H1 (cell line): ENCODE measurements at regions not wholly inside any gene's neighbourhood (a gene's known extent, or its start where the extent isn't known, plus 50 kb on each side); places are given as distances from the start of the nearest gene placed in this dataset.

Experiments used
- CTCF ChIA-PET: fragments of 300-600 bp; sonication (Branson Sonifier 250); formaldehyde crosslinking; loops from one replicate; lab custom pipeline; 2021; ENCODE audit not compliant: partially characterized antibody; lab: Charles Lee
- POLR2A ChIA-PET: fragments of 300-600 bp; sonication (Branson Sonifier 250); formaldehyde crosslinking; loops from one replicate; lab custom pipeline; 2021; ENCODE audit warnings: inconsistent platforms; ENCODE audit not compliant: partially characterized antibody; lab: Charles Lee
- DNase-seq, 2 experiments: peaks; one replicate each; pipeline versions ENCODE4 v3.0.0 to v3.0.0-alpha.2; 2010 to 2022; ENCODE audit warnings: low spot score in 2 of 2, low read depth in 1 of 2, mixed read lengths in 1 of 2
- FAIRE-seq: peaks from 2 replicates; lab custom pipeline; 2011; peaks lifted over from hg19 to GRCh38; lab: Jason Lieb, UNC
- H2AFZ ChIP-seq: 2 replicates; pipeline ENCODE4 v1.8.1; 2012; ENCODE audit warnings: low read length, inconsistent platforms
- H2AK5ac ChIP-seq: 2 replicates; pipeline ENCODE4 v1.6.1; 2013; ENCODE audit warnings: low read depth, low read length
- H2BK120ac ChIP-seq: replicated peaks from 2 replicates; pipeline ENCODE3; 2013; ENCODE audit warnings: low read depth, low read length, inconsistent platforms
- H2BK12ac ChIP-seq: 2 replicates; pipeline ENCODE4 v1.6.1; 2013; ENCODE audit warnings: low read depth, low read length
- H2BK15ac ChIP-seq: 2 replicates; pipeline ENCODE4 v1.6.1; 2013; ENCODE audit warnings: low read length
- H2BK20ac ChIP-seq: 2 replicates; pipeline ENCODE4 v1.6.1; 2013; ENCODE audit warnings: low read length
- H2BK5ac ChIP-seq: 2 replicates; pipeline ENCODE4 v1.6.1; 2013; ENCODE audit warnings: low read depth, low read length
- H3K14ac ChIP-seq: 2 replicates; pipeline ENCODE4 v1.6.1; 2013; ENCODE audit warnings: inconsistent platforms; ENCODE audit not compliant: insufficient read length
- H3K18ac ChIP-seq: 2 replicates; pipeline ENCODE4 v1.6.1; 2013; ENCODE audit warnings: low read length; ENCODE audit errors: extremely low read depth
- H3K23ac ChIP-seq: 2 replicates; pipeline ENCODE4 v1.6.1; 2013; ENCODE audit warnings: inconsistent platforms; ENCODE audit not compliant: insufficient read length
- H3K23me2 ChIP-seq: 2 replicates; pipeline ENCODE4 v1.6.1; 2013; ENCODE audit warnings: low read depth, low read length
- H3K27ac ChIP-seq: 2 replicates; pipeline ENCODE4 v1.6.1; 2011; ENCODE audit warnings: low read depth, low read length, inconsistent platforms
- H3K27me3 ChIP-seq, 4 experiments: replicated peaks in 1 of 4; 1 replicate in 1 of 4; 2 replicates in 3 of 4; pipeline versions ENCODE4 v1.6.1 to v1.8.1; 2011 to 2013; ENCODE audit warnings: low read length in 3 of 4, mild to moderate bottlenecking in 3 of 4, inconsistent platforms in 2 of 4, mixed read lengths in 2 of 4, moderate library complexity in 1 of 4; ENCODE audit not compliant: control insufficient read depth in 3 of 4, insufficient read depth in 3 of 4; ENCODE audit errors: extremely low read depth in 1 of 4
- H3K36me3 ChIP-seq, 4 experiments: 2 replicates each; pipeline versions ENCODE4 v1.6.1 to v1.8.1; 2011 to 2013; ENCODE audit warnings: mild to moderate bottlenecking in 4 of 4, low read length in 3 of 4, moderate library complexity in 2 of 4, control low read depth in 1 of 4, inconsistent platforms in 1 of 4; ENCODE audit not compliant: insufficient read depth in 4 of 4, control insufficient read depth in 2 of 4
- H3K4ac ChIP-seq: replicated peaks from 2 replicates; pipeline ENCODE3; 2013; ENCODE audit warnings: low read length, low read depth, mixed read lengths, inconsistent platforms; ENCODE audit not compliant: insufficient read length
- H3K4me1 ChIP-seq, 4 experiments: replicated peaks in 1 of 4; 1 replicate in 1 of 4; 2 replicates in 3 of 4; pipeline versions ENCODE4 v1.6.1 to v1.8.1; 2011 to 2013; ENCODE audit warnings: low read length in 3 of 4, inconsistent platforms in 2 of 4, mixed read lengths in 1 of 4; ENCODE audit not compliant: insufficient read depth in 4 of 4, control insufficient read depth in 3 of 4
- H3K4me2 ChIP-seq, 2 experiments: 2 replicates each; pipeline versions ENCODE4 v1.6.1 to v1.8.1; 2011 to 2013; ENCODE audit warnings: low read depth in 2 of 2, low read length in 2 of 2, control low read depth in 1 of 2, inconsistent platforms in 1 of 2, mild to moderate bottlenecking in 1 of 2; ENCODE audit not compliant: insufficient read depth in 1 of 2
- H3K4me3 ChIP-seq, 4 experiments: fragments of 200-600, 300-600 bp in 1 of 4; sonication (generic), shearing (Covaris generic), sonication (Bioruptor Twin) in 1 of 4; 2 replicates each; pipeline versions ENCODE4 v1.5.1 to v1.8.1; 2011 to 2016; ENCODE audit warnings: low read length in 4 of 4, low read depth in 3 of 4, control low read depth in 2 of 4, inconsistent platforms in 2 of 4, mild to moderate bottlenecking in 2 of 4, mixed read lengths in 1 of 4, moderate library complexity in 1 of 4; ENCODE audit not compliant: insufficient read depth in 2 of 4; ENCODE audit errors: extremely low read depth in 1 of 4
- H3K56ac ChIP-seq: replicated peaks from 2 replicates; pipeline ENCODE3; 2013; ENCODE audit warnings: low read depth, mild to moderate bottlenecking, mixed read lengths, low read length, inconsistent platforms; ENCODE audit not compliant: insufficient read length
- H3K79me1 ChIP-seq: 2 replicates; pipeline ENCODE4 v1.6.1; 2013; ENCODE audit warnings: low read depth, low read length, control low read depth
- H3K79me2 ChIP-seq, 2 experiments: 2 replicates each; pipeline versions ENCODE4 v1.6.1 to v1.8.1; 2012 to 2013; ENCODE audit warnings: low read length in 2 of 2, mild to moderate bottlenecking in 2 of 2, inconsistent platforms in 1 of 2; ENCODE audit not compliant: insufficient read depth in 2 of 2, control insufficient read depth in 1 of 2
- H3K9ac ChIP-seq, 4 experiments: replicated peaks in 1 of 4; 1 replicate in 1 of 4; 2 replicates in 3 of 4; pipeline versions ENCODE4 v1.6.1 to v1.8.1; 2011 to 2013; ENCODE audit warnings: low read depth in 3 of 4, low read length in 3 of 4, control low read depth in 2 of 4, mild to moderate bottlenecking in 2 of 4, moderate library complexity in 2 of 4, inconsistent platforms in 1 of 4; ENCODE audit errors: extremely low read depth in 1 of 4
- H3K9me3 ChIP-seq, 2 experiments: 2 replicates each; pipeline versions ENCODE4 v1.6.1 to v1.8.1; 2012 to 2013; ENCODE audit warnings: mild to moderate bottlenecking in 2 of 2, moderate library complexity in 2 of 2, control low read depth in 1 of 2, inconsistent platforms in 1 of 2, low read depth in 1 of 2, low read length in 1 of 2, mixed read lengths in 1 of 2; ENCODE audit not compliant: insufficient read depth in 2 of 2
- H4K20me1 ChIP-seq, 2 experiments: replicated peaks in 1 of 2; 2 replicates each; pipeline versions ENCODE3 to v1.8.1; 2011 to 2013; ENCODE audit warnings: inconsistent platforms in 2 of 2, low read length in 2 of 2, mild to moderate bottlenecking in 1 of 2; ENCODE audit not compliant: insufficient read depth in 2 of 2, control insufficient read depth in 1 of 2
- H4K5ac ChIP-seq: 2 replicates; pipeline ENCODE4 v1.6.1; 2013; ENCODE audit warnings: low read length, low read depth, mixed read lengths, inconsistent platforms; ENCODE audit not compliant: insufficient read length
- H4K8ac ChIP-seq: 2 replicates; pipeline ENCODE4 v1.8.0; 2013; ENCODE audit warnings: mild to moderate bottlenecking, moderate library complexity, low read length, inconsistent platforms; ENCODE audit not compliant: insufficient read depth; ENCODE audit errors: extremely low read depth
- H4K91ac ChIP-seq: replicated peaks from 2 replicates; pipeline ENCODE3; 2013; ENCODE audit warnings: low read length, mixed read lengths, inconsistent platforms; ENCODE audit not compliant: insufficient read length
- CREB1 ChIP-seq: IDR thresholded peaks from 2 replicates; pipeline ENCODE4 v1.6.1; 2012; ENCODE audit warnings: inconsistent platforms
- EZH2 ChIP-seq: fragments of 200-600 bp; sonication (generic); IDR thresholded peaks from 2 replicates; pipeline ENCODE4 v1.7.1; 2012; ENCODE audit warnings: low read depth, mild to moderate bottlenecking, moderate library complexity, low read length, inconsistent platforms; ENCODE audit not compliant: severe bottlenecking
- GTF2F1 ChIP-seq: IDR thresholded peaks from 2 replicates; pipeline ENCODE4 v1.6.1; 2012; ENCODE audit warnings: low read depth, low read length, improper control_type of control experiment, borderline replicate concordance
- RBBP5 ChIP-seq: IDR thresholded peaks from 2 replicates; pipeline ENCODE4 v1.7.1; 2012; ENCODE audit warnings: low read depth, mild to moderate bottlenecking, inconsistent platforms, low read length, moderate library complexity, borderline replicate concordance
- WGBS, 2 experiments: shearing (Covaris generic) in 1 of 2; methylation state at CpG; one replicate each; pipeline versions ENCODE4 v1.1.6 to v1.1.7; 2013 to 2015; ENCODE audit warnings: low lambda C conversion rate in 2 of 2, mixed read lengths in 2 of 2, inconsistent platforms in 1 of 2, low coverage in 1 of 2, missing lambda C conversion rate in 1 of 2; ENCODE audit not compliant: insufficient replicate concordance in 2 of 2, insufficient coverage in 1 of 2, insufficient read length in 1 of 2; ENCODE audit errors: extremely low coverage in 1 of 2, missing lambda C conversion rate in 1 of 2; 5-methylcytosine and 5-hydroxymethylcytosine counted together

DNA sequence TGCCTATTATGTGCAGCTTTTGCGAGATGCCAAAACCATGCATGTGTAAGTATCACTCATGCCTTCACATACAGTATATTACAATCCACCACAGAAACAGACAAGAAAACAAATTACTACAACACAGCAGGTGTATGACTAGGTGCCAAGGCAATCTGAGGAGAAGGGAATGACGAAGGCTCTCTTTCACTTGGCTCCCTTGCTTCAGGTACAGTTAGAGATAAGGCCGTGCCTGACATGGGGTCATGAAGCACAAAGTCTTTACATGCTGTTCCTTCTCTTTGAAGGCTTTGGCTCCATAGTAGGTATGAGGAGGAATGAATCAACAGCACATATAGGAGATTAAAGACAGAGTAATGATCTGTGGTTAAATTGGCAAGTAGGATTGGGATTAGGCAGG, 65.2 kb upstream of the FSHB start:
- H3K4ac ChIP-seq, result no peak overlapping the region
- DNase-seq, result no peak
- no peak for FAIRE-seq
- H3K23ac ChIP-seq, result no peak overlapping the region
- H3K27me3 ChIP-seq, result no peaks in the 10 kb centered on the region
- H3K79me2 ChIP-seq, result no peaks in the 10 kb centered on the region
- no peak overlapping the region for H2BK15ac ChIP-seq
- H4K91ac ChIP-seq, result no peak overlapping the region
- H3K9ac ChIP-seq, result no peak overlapping the region
- no peaks in the 10 kb centered on the region for H3K23me2 ChIP-seq
- H3K4me1 ChIP-seq, result no peaks in the 10 kb centered on the region
- no peak overlapping the region for H2AFZ ChIP-seq
- no peak overlapping the region for H3K56ac ChIP-seq
- no peak overlapping the region for H4K8ac ChIP-seq
- no peak overlapping the region for H3K18ac ChIP-seq
- H3K79me1 ChIP-seq, result no peaks in the 10 kb centered on the region
- no peak overlapping the region for H3K4me3 ChIP-seq
- no peak overlapping the region for H2AK5ac ChIP-seq
- ChIA-PET POLR2A (no interaction called here), CTCF (interaction anchor here (1.1 to 1.4 kb wide), 2 partner anchors 37 to 92 kb away, joined by 3 to 7 read pairs; no protein-coding TSS in a partner anchor)
- peaks cover 3 to 5% of the 10 kb centered on the region in 2 experiments; a peak in 2 of 4 replicates for H3K9me3 ChIP-seq
- H2BK12ac ChIP-seq, result no peak overlapping the region
- H2BK20ac ChIP-seq, result no peak overlapping the region
- no peaks in the 10 kb centered on the region for H4K20me1 ChIP-seq
- H2BK120ac ChIP-seq, result no peak overlapping the region
- 92% methylated on average over 3 of the region's 3 CpGs; no CpG with 5 or more reads in 1 of the 2 experiments for WGBS, 2 experiments
- no peaks in the 10 kb centered on the region for H3K36me3 ChIP-seq
- no peak overlapping the region for H3K14ac ChIP-seq
- H3K27ac ChIP-seq, result no peak overlapping the region
- H4K5ac ChIP-seq, result no peak overlapping the region
- H3K4me2 ChIP-seq, result no peak overlapping the region
- no peak overlapping the region for H2BK5ac ChIP-seq
- TF ChIP-seq EZH2, result no peak
- no peak for TF ChIP-seq RBBP5
- TF ChIP-seq CREB1, result no peak
- no peak for TF ChIP-seq GTF2F1
